ENCODE measurements at regions not wholly inside any gene's neighbourhood (a gene's known extent, or its start where the extent isn't known, plus 50 kb on each side); places are given as distances from the start of the nearest gene placed in this dataset.

GRCh38 chr12:115672506-115673080 is 604.9 kb downstream of the MED13L start:
- TF ChIP-seq CTCF (IDR thresholded peaks at IDR 0.05 in 4 of 5, conservative IDR thresholded peaks at IDR 0.05 in 1 of 5), result no peak
- no peak for TF ChIP-seq POLR2A (IDR thresholded peaks at IDR 0.05)

Measured in gastrocnemius medialis (tissue), 4 donors.